ENCODE measurements at regions not wholly inside any gene's neighbourhood (a gene's known extent, or its start where the extent isn't known, plus 50 kb on each side); places are given as distances from the start of the nearest gene placed in this dataset.

DNA sequence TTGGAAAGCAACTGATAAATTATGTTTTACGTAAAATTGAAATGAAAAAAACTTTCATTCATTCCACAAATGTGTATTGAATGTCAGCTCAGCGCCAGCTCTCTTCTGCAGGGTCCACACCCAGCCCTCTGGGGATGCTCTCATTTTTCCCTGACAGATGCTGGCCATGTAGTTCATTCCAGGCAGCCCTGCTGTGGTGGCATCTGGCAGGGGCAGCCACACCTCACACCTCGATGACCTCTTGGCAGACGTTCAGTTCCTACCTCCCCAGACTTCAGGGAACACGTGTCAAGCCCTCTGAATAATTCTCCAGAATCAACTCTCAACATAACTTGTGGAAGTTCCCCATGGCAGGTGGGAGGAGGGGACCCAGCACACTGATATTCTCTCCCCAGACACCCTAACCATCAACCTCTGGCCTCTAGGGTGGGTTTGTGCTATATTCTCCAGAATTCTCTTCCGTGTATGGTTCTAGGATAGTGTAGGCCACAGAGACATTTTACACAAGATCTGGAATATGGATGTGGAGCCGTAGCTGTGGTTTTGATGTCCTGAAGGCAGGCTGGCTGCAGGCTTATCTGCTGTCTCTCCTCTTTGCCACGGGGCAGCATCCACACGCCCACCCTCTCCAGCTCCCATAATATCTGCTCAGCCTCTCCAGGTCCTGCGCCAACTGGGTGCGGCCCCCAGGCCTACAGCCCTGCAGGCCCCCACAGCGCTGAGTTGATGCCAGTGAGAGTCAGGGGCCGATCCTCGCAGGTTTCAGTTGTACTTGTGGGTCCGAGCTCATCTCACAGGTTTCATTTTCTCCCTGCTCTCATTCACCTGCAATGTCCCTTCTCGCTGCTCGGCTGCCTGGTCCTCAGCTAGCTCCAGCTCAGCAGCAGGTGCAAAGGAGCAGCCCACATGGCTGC, 175.8 kb upstream of the ARID1B start:
- no peak for TF ChIP-seq POLR2AphosphoS5 (IDR thresholded peaks at IDR 0.05)
- no peak for TF ChIP-seq CTCF (IDR thresholded peaks at IDR 0.05)
- no peak for TF ChIP-seq POLR2A (IDR thresholded peaks at IDR 0.05)

Data from breast epithelium (tissue), 3 donors.